Mesothelial cell of epicardium (in vitro differentiated cells): ENCODE measurements at regions not wholly inside any gene's neighbourhood (a gene's known extent, or its start where the extent isn't known, plus 50 kb on each side); places are given as distances from the start of the nearest gene placed in this dataset.

Source experiments
- DNase-seq, 2 experiments: peaks; one replicate each; pipeline ENCODE4 v3.0.0; 2021; ENCODE audit warnings: low spot score in 2 of 2; ENCODE audit not compliant: unreplicated experiment in 2 of 2
- H3K27ac Mint-ChIP-seq: 2 replicates; pipeline ENCODE4 v1.8.0; 2021; ENCODE audit warnings: mixed read lengths
- H3K27me3 Mint-ChIP-seq: 2 replicates; pipeline ENCODE4 v1.8.0; 2021; ENCODE audit warnings: low read depth, mixed read lengths
- H3K36me3 Mint-ChIP-seq: 2 replicates; pipeline ENCODE4 v1.8.0; 2021; ENCODE audit warnings: mixed read lengths
- H3K4me1 Mint-ChIP-seq: 2 replicates; pipeline ENCODE4 v1.8.0; 2021; ENCODE audit warnings: mixed read lengths
- H3K4me3 Mint-ChIP-seq: 2 replicates; pipeline ENCODE4 v1.8.0; 2021; ENCODE audit warnings: mild to moderate bottlenecking, moderate library complexity, mixed read lengths
- H3K9me3 Mint-ChIP-seq: 2 replicates; pipeline ENCODE4 v1.8.0; 2021; ENCODE audit warnings: mixed read lengths
- TF ChIP-seq, protein P1 (sequence below): fragments of 200-600 bp; sonication (generic); IDR thresholded peaks from one replicate; pipeline ENCODE4 v1.5.0; 2021; ENCODE audit warnings: antibody characterized with exemption; ENCODE audit not compliant: unreplicated experiment

DNA sequence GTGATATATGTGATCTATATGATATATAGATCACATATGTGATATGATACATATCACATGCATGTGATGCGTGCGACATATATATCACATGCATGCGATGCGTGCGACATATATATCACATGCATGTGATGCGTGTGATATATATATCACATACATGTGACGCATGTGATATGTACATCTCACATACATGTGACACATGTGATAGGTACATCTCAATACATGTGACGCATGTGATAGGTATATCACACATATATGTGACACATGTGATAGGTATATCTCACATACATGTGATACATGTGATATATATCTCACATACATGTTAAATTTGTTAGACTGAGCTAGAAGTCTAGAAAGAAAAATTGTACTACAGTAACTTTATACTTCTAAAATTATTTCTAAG is 1095.9 kb downstream of the EFNA5 start:
- H3K4me1 Mint-ChIP-seq, result no peaks in the 10 kb centered on the region
- H3K4me3 Mint-ChIP-seq, result no peak overlapping the region
- DNase-seq, result no peak
- H3K27me3 Mint-ChIP-seq, result no peaks in the 10 kb centered on the region
- H3K27ac Mint-ChIP-seq, result no peak overlapping the region
- TF ChIP-seq, protein P1, sequence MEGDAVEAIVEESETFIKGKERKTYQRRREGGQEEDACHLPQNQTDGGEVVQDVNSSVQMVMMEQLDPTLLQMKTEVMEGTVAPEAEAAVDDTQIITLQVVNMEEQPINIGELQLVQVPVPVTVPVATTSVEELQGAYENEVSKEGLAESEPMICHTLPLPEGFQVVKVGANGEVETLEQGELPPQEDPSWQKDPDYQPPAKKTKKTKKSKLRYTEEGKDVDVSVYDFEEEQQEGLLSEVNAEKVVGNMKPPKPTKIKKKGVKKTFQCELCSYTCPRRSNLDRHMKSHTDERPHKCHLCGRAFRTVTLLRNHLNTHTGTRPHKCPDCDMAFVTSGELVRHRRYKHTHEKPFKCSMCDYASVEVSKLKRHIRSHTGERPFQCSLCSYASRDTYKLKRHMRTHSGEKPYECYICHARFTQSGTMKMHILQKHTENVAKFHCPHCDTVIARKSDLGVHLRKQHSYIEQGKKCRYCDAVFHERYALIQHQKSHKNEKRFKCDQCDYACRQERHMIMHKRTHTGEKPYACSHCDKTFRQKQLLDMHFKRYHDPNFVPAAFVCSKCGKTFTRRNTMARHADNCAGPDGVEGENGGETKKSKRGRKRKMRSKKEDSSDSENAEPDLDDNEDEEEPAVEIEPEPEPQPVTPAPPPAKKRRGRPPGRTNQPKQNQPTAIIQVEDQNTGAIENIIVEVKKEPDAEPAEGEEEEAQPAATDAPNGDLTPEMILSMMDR, result no peak
- H3K36me3 Mint-ChIP-seq, result no peaks in the 10 kb centered on the region
- peaks cover 6% of the 10 kb centered on the region for H3K9me3 Mint-ChIP-seq

DNA sequence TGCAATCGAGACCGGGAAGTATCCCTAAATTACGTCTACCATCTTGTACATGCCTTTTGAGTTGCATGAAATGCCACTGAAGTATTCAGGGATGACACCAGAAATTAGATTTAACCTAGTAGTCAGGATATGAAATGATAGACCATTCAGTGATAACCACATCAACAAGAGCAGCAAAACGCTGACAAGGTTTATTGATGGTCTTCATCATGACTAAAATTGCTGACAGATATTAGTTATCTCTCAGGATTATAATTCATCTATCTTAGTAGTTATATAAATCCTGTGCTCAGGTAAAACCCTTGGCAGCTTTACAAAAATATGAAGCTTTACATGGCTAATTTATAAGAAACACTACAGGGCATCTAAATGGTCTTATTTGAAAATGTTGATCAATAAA is 1104.7 kb downstream of the EFNA5 start:
- Mint-ChIP-seq H3K4me1 (no peaks in the 10 kb centered on the region), H3K4me3 (no peak overlapping the region), H3K27ac (no peak overlapping the region), H3K36me3 (no peaks in the 10 kb centered on the region), H3K27me3 (no peaks in the 10 kb centered on the region), H3K9me3 (peaks cover 27% of the 10 kb centered on the region)
- no peak for DNase-seq
- TF ChIP-seq, protein P1, result no peak

DNA sequence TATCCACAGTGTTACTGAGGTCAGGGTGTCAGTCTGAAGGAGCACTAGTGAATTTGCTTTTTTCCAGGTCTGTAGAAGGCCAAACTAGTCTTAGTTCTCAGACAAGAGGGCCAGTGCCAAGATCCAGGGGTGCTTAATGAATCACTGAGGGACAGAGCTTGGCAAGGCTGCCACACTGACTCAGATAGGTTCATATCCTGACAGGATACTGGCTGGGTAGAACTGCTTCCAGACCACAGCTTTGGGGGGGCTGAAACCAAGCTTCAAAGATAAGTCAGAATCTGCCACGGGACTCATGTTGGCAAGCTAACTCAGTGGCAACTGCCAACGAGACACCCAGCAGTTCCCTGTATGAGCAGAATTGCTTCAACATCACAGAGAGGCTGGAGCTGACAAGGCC is 1125.4 kb downstream of the EFNA5 start:
- Mint-ChIP-seq H3K36me3 (peaks cover 17% of the 10 kb centered on the region), H3K27me3 (no peaks in the 10 kb centered on the region), H3K27ac (no peak overlapping the region), H3K4me1 (no peaks in the 10 kb centered on the region), H3K4me3 (no peak overlapping the region), H3K9me3 (peaks cover 47% of the 10 kb centered on the region)
- TF ChIP-seq, protein P1, result no peak
- no peak for DNase-seq

DNA sequence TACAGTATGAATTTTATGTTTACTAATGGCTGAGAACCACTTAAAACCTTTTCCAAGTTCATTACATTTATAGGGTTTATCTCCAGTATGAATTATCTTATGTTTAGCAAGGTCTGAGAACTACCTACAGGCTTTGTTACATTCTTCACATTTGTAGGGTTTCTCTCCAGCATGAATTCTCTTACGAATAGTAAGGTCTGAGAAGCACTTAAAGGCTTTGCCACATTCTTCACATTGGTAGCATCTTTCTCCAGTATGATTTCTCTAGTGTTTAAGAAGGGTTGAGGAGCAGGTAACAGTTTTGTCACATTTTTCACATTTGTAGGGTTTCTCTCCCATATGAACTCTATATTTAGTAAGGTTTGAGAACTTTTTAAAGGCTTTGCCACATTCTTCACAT is 1127.4 kb downstream of the EFNA5 start:
- Mint-ChIP-seq H3K36me3 (peaks cover 19% of the 10 kb centered on the region), H3K9me3 (peaks cover 59% of the 10 kb centered on the region), H3K4me3 (no peak overlapping the region), H3K27ac (no peak overlapping the region), H3K4me1 (no peaks in the 10 kb centered on the region), H3K27me3 (no peaks in the 10 kb centered on the region)
- DNase-seq, result no peak
- TF ChIP-seq, protein P1, result no peak

DNA sequence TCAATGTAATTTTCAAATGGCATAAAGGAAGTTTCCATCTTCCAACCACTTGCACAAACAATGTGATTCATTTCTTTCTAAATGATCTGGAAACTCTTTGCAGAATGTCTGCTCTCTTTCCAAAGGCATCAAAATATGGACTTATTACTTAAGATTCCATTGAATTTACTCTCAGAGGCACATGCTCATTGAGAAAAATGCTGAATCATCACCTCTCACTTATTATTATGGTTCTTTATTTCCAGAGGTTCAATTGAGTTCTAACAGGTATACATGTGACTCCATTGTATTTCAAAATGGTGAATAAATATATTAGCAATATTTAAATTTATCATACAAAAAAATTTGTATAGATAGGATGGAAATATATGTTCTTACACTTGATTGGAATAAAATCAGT is 1140.6 kb downstream of the EFNA5 start:
- Mint-ChIP-seq H3K4me1 (no peaks in the 10 kb centered on the region), H3K4me3 (no peak overlapping the region), H3K27me3 (no peaks in the 10 kb centered on the region), H3K36me3 (no peaks in the 10 kb centered on the region), H3K27ac (no peak overlapping the region), H3K9me3 (peaks cover 15% of the 10 kb centered on the region)
- TF ChIP-seq, protein P1, result no peak
- no peak for DNase-seq

DNA sequence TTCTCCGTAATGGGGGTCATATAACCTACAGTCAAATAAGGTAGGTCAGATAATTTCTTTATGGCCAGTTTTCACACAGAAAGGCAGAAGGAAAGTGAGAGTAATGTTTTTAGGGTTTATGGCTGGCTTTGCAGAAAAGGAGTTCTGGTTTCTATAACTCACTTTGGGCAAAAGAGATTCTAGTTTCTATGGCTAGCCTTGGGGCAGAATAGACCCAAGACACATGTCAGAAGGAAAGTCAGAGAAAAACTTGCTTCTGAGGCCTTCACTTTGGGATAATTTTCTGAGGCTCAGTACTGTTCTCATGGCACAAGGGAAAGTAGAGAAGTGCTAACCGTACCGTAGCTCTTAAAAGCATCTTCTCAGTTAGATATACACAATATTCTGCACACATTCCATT is 1145.3 kb downstream of the EFNA5 start:
- Mint-ChIP-seq H3K36me3 (no peaks in the 10 kb centered on the region), H3K27ac (no peak overlapping the region), H3K27me3 (no peaks in the 10 kb centered on the region)

More for the DNA sequence above, 1145.3 kb downstream of the EFNA5 start:
- TF ChIP-seq, protein P1, result no peak
- H3K4me1 Mint-ChIP-seq, result peaks cover 8% of the 10 kb centered on the region
- no peaks in the 10 kb centered on the region for H3K9me3 Mint-ChIP-seq
- no peak for DNase-seq
- no peak overlapping the region for H3K4me3 Mint-ChIP-seq
